ENCODE measurements at regions not wholly inside any gene's neighbourhood (a gene's known extent, or its start where the extent isn't known, plus 50 kb on each side); places are given as distances from the start of the nearest gene placed in this dataset.

GRCh38 chr4:63492515-63492914 is 916.7 kb downstream of the TECRL start:
- TF ChIP-seq CTCF (conservative IDR thresholded peaks at IDR 0.05; ENCODE audit: low read depth, low read length) (no peak), EZH2 (IDR thresholded peaks at IDR 0.05; ENCODE audit: borderline replicate concordance, low read depth, low read length, poor library complexity, severe bottlenecking) (no peak)

Measured in A673 (cell line).